GM12874 (cell line): ENCODE measurements at regions not wholly inside any gene's neighbourhood (a gene's known extent, or its start where the extent isn't known, plus 50 kb on each side); places are given as distances from the start of the nearest gene placed in this dataset.

Experiments
- CTCF ChIP-seq: IDR thresholded peaks from 2 replicates; pipeline ENCODE4 v1.5.1; 2011; ENCODE audit warnings: low read depth, mild to moderate bottlenecking, control low read depth, low read length, moderate library complexity; ENCODE audit not compliant: insufficient read depth

GRCh38 chr9:124179196-124180071 is 78.3 kb upstream of the NEK6 start:
- TF ChIP-seq CTCF, result no peak

DNA sequence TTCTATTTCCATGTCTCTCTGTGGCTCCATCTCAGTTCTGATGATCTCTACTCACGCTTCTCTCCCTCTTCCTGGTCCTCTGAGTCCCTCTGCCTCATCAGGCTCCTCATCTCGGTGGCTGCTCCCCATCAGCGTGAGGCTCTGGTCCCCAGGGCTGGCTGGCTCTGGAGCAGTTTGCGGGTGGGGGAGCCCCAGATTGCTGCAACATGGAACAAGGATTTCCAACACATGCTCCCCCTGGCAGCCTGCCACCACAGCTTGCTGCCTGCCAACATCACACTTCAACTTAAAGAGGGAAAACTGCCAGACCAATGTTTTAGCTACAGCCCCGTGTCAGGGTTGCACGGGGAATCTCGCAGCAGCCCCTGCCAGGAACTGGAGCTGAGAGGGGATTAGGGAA is 77.2 kb upstream of the NEK6 start:
- no peak for TF ChIP-seq CTCF

- TF ChIP-seq CTCF, result no peak
Observed at GRCh38 chr9:124182741-124183140, 75.0 kb upstream of the NEK6 start.

- no peak for TF ChIP-seq CTCF
Observed at GRCh38 chr9:124183772-124184171, 74.0 kb upstream of the NEK6 start.

- no peak for TF ChIP-seq CTCF
Observed at GRCh38 chr9:124185413-124185812, 72.3 kb upstream of the NEK6 start.

GRCh38 chr9:124187311-124187710 is 70.4 kb upstream of the NEK6 start:
- no peak for TF ChIP-seq CTCF

GRCh38 chr9:124188331-124189110 is 69.2 kb upstream of the NEK6 start:
- TF ChIP-seq CTCF, result no peak
